Naive thymus-derived CD8-positive, alpha-beta T cell (primary cell): ENCODE measurements at regions not wholly inside any gene's neighbourhood (a gene's known extent, or its start where the extent isn't known, plus 50 kb on each side); places are given as distances from the start of the nearest gene placed in this dataset.

ENCODE experiments used
- ATAC-seq, 2 donors: fragments of 150-1000 bp; cut with Tn5 transposase in 1 of 2; sonication (Bioruptor Pico), chemical (Tn5 transposase) in 1 of 2; 1 replicate in 1 of 2; 2 replicates in 1 of 2; pipeline ENCODE4 v1.10.0; 2021; ENCODE audit warnings: mild to moderate bottlenecking in 2 of 2, moderate library complexity in 2 of 2
- POLR2A ChIA-PET: fragments of 350-600 bp; sonication (Branson Sonifier 250); formaldehyde crosslinking; loops from one replicate; lab custom pipeline; 2021; ENCODE audit warnings: antibody characterized with exemption; lab: Charles Lee
- DNase-seq, 10 donors: peaks; one replicate each; pipeline versions ENCODE4 v3.0.0 to v3.0.0-alpha.2; 2020 to 2022
- H3K27ac Mint-ChIP-seq, 10 donors: one replicate each; pipeline ENCODE4 v1.8.0; 2020 to 2022; ENCODE audit warnings: mild to moderate bottlenecking in 10 of 10, mixed read lengths in 10 of 10, moderate library complexity in 4 of 10, inconsistent platforms in 1 of 10
- H3K27me3 Mint-ChIP-seq, 5 donors: one replicate each; pipeline ENCODE4 v1.8.0; 2021 to 2022; ENCODE audit warnings: mixed read lengths in 5 of 5
- H3K36me3 Mint-ChIP-seq, 3 donors: one replicate each; pipeline ENCODE4 v1.8.0; 2020 to 2022; ENCODE audit warnings: mixed read lengths in 3 of 3, mild to moderate bottlenecking in 2 of 3, inconsistent platforms in 1 of 3
- H3K4me1 Mint-ChIP-seq, 4 donors: one replicate each; pipeline ENCODE4 v1.8.0; 2021 to 2022; ENCODE audit warnings: mixed read lengths in 4 of 4
- H3K4me3 Mint-ChIP-seq, 10 donors: one replicate each; pipeline ENCODE4 v1.8.0; 2020 to 2022; ENCODE audit warnings: mild to moderate bottlenecking in 10 of 10, mixed read lengths in 10 of 10, moderate library complexity in 6 of 10, inconsistent platforms in 1 of 10
- H3K9me3 Mint-ChIP-seq, 9 donors: one replicate each; pipeline ENCODE4 v1.8.0; 2020 to 2022; ENCODE audit warnings: mixed read lengths in 9 of 9, mild to moderate bottlenecking in 3 of 9, inconsistent platforms in 1 of 9, moderate library complexity in 1 of 9

- no peak for DNase-seq
- Mint-ChIP-seq H3K27ac (peak overlapping the region in 5 of 10 donors; percentile 21 to 77 (median 57)), H3K4me3 (no peak overlapping the region), H3K4me1 (peaks cover 18 to 48% (median 39%) of the 10 kb centered on the region in 4 donors), H3K27me3 (no peaks in the 10 kb centered on the region), H3K9me3 (peaks cover 7 to 40% (median 25%) of the 10 kb centered on the region in 9 donors), H3K36me3 (peaks cover 0 to 33% (median 20%) of the 10 kb centered on the region in 3 donors)
- POLR2A ChIA-PET: interaction anchor here (0.6 to 3.2 kb wide), 3 partner anchors 71 to 145 kb away, joined by 3 to 19 read pairs (median 4); partner anchors contain the start of gene BTG1
- ATAC-seq: no peak
These were observed 145.8 kb downstream of the BTG1 start for GRCh38 chr12:91999823-92000222.

GRCh38 chr12:91998316-91998715, 147.3 kb downstream of the BTG1 start:
- DNase-seq: no peak
- Mint-ChIP-seq H3K4me3 (no peak overlapping the region), H3K27ac (peak overlapping the region in 4 of 10 donors; percentile 52 to 54 (median 53)), H3K36me3 (peaks cover 0 to 36% (median 22%) of the 10 kb centered on the region in 3 donors), H3K27me3 (no peaks in the 10 kb centered on the region), H3K4me1 (peaks cover 13 to 43% (median 30%) of the 10 kb centered on the region in 4 donors), H3K9me3 (peaks cover 7 to 40% (median 23%) of the 10 kb centered on the region in 9 donors)
- POLR2A ChIA-PET: no interaction called here
- ATAC-seq: no peak

GRCh38 chr12:91994208-91994797, 151.3 kb downstream of the BTG1 start:
- H3K36me3 Mint-ChIP-seq: peaks cover 0 to 21% (median 15%) of the 10 kb centered on the region in 3 donors
- H3K9me3 Mint-ChIP-seq: peaks cover 0 to 20% (median 10%) of the 10 kb centered on the region in 9 donors
- H3K27ac Mint-ChIP-seq: peak overlapping the region in 2 of 10 donors; percentile 5 to 25
- POLR2A ChIA-PET: interaction anchor here (9.0 kb wide), 1 partner anchor 150 kb away, joined by 81 read pairs; the partner anchor contains the start of gene BTG1
- peaks cover 18 to 42% (median 36%) of the 10 kb centered on the region in 4 donors for H3K4me1 Mint-ChIP-seq
- peak overlapping the region in 1 of 10 donors; percentile 22 for H3K4me3 Mint-ChIP-seq
- H3K27me3 Mint-ChIP-seq: no peaks in the 10 kb centered on the region
- DNase-seq (no peak), ATAC-seq (no peak)

GRCh38 chr12:91993287-91994017, 152.2 kb downstream of the BTG1 start:
- Mint-ChIP-seq H3K4me3 (peak overlapping the region in 1 of 10 donors; percentile 6), H3K9me3 (peaks cover 0 to 18% (median 4%) of the 10 kb centered on the region in 9 donors), H3K27me3 (no peaks in the 10 kb centered on the region), H3K4me1 (peaks cover 18 to 49% (median 41%) of the 10 kb centered on the region in 4 donors), H3K27ac (peak overlapping the region in 2 of 10 donors; percentile 23 to 79), H3K36me3 (peaks cover 0 to 16% (median 10%) of the 10 kb centered on the region in 3 donors)
- POLR2A ChIA-PET: interaction anchor here (1.4 to 9.0 kb wide), 3 partner anchors 10 to 151 kb away, joined by 5 to 81 read pairs (median 6); partner anchors contain the start of gene BTG1
- DNase-seq (no peak), ATAC-seq (no peak)

GRCh38 chr12:91991399-91992187, 154.1 kb downstream of the BTG1 start:
- POLR2A ChIA-PET: interaction anchor here (0.6 to 9.0 kb wide), 6 partner anchors 9 to 413 kb away, joined by 3 to 81 read pairs (median 4); partner anchors contain the start of gene BTG1

GRCh38 chr12:91990525-91990924, 155.1 kb downstream of the BTG1 start:
- peaks cover 0 to 12% (median 9%) of the 10 kb centered on the region in 3 donors for H3K36me3 Mint-ChIP-seq
- DNase-seq: no peak
- H3K27ac Mint-ChIP-seq: peak overlapping the region; percentile 20 to 88 (median 82)
- ATAC-seq: no peak
- POLR2A ChIA-PET: interaction anchor here (9.0 kb wide), 1 partner anchor 154 kb away, joined by 81 read pairs; the partner anchor contains the start of gene BTG1
- peaks cover 0 to 1% (median 0%) of the 10 kb centered on the region in 9 donors for H3K9me3 Mint-ChIP-seq
- H3K4me1 Mint-ChIP-seq: peaks cover 26 to 72% (median 65%) of the 10 kb centered on the region in 4 donors
- H3K4me3 Mint-ChIP-seq: peak overlapping the region in 7 of 10 donors; percentile 22 to 62 (median 34)
- H3K27me3 Mint-ChIP-seq: no peaks in the 10 kb centered on the region

More at GRCh38 chr12:91991399-91992187, 154.1 kb downstream of the BTG1 start:
- Mint-ChIP-seq H3K4me1 (peaks cover 18 to 62% (median 54%) of the 10 kb centered on the region in 4 donors), H3K9me3 (peaks cover 0 to 1% (median 0%) of the 10 kb centered on the region in 9 donors), H3K27me3 (no peaks in the 10 kb centered on the region), H3K36me3 (peaks cover 0 to 12% (median 9%) of the 10 kb centered on the region in 3 donors), H3K4me3 (peak overlapping the region in 3 of 10 donors; percentile 0 to 42 (median 23)), H3K27ac (peak overlapping the region in 9 of 10 donors; percentile 34 to 86 (median 60))
- DNase-seq (peak in 3 of 10 donors; percentile 34 to 46 (median 43)), ATAC-seq (peak; percentile 70 to 75)

GRCh38 chr12:91989143-91989542, 156.5 kb downstream of the BTG1 start:
- peak overlapping the region in 1 of 10 donors; percentile 12 for H3K4me3 Mint-ChIP-seq
- peaks cover 0 to 1% (median 0%) of the 10 kb centered on the region in 9 donors for H3K9me3 Mint-ChIP-seq
- H3K27me3 Mint-ChIP-seq: no peaks in the 10 kb centered on the region
- ATAC-seq (no peak), DNase-seq (no peak)
- peaks cover 33 to 79% (median 72%) of the 10 kb centered on the region in 4 donors for H3K4me1 Mint-ChIP-seq
- POLR2A ChIA-PET: interaction anchor here (1.0 to 9.0 kb wide), 2 partner anchors 52 to 155 kb away, joined by 4 to 81 read pairs; partner anchors contain the start of gene BTG1
- H3K36me3 Mint-ChIP-seq: peaks cover 0 to 12% (median 9%) of the 10 kb centered on the region in 3 donors
- H3K27ac Mint-ChIP-seq: peak overlapping the region in 3 of 10 donors; percentile 22 to 44 (median 39)

- peak overlapping the region in 7 of 10 donors; percentile 8 to 85 (median 44) for H3K27ac Mint-ChIP-seq
- peaks cover 32 to 77% (median 70%) of the 10 kb centered on the region in 4 donors for H3K4me1 Mint-ChIP-seq
- no peaks in the 10 kb centered on the region for H3K27me3 Mint-ChIP-seq
- peaks cover 0 to 1% (median 0%) of the 10 kb centered on the region in 9 donors for H3K9me3 Mint-ChIP-seq
- POLR2A ChIA-PET: interaction anchor here (0.6 to 9.0 kb wide), 4 partner anchors 53 to 156 kb away, joined by 3 to 81 read pairs (median 4); partner anchors contain the start of gene BTG1
- DNase-seq: no peak
- H3K36me3 Mint-ChIP-seq: peaks cover 0 to 10% (median 7%) of the 10 kb centered on the region in 3 donors
- peak overlapping the region in 1 of 10 donors; percentile 29 for H3K4me3 Mint-ChIP-seq
- ATAC-seq: no peak
These were observed 157.3 kb downstream of the BTG1 start for GRCh38 chr12:91988086-91988923.

- POLR2A ChIA-PET: interaction anchor here (1.1 to 2.6 kb wide), 4 partner anchors 45 to 158 kb away, joined by 3 to 14 read pairs (median 7); no protein-coding TSS in a partner anchor
- Mint-ChIP-seq H3K9me3 (peaks cover 0 to 1% (median 0%) of the 10 kb centered on the region in 9 donors), H3K36me3 (peaks cover 0 to 9% (median 4%) of the 10 kb centered on the region in 3 donors), H3K4me3 (peak overlapping the region in 2 of 10 donors; percentile 7 to 28), H3K4me1 (peaks cover 29 to 73% (median 70%) of the 10 kb centered on the region in 4 donors), H3K27ac (peak overlapping the region; percentile 12 to 87 (median 58)), H3K27me3 (no peaks in the 10 kb centered on the region)
- DNase-seq: no peak
- no peak for ATAC-seq
These were observed 159.6 kb downstream of the BTG1 start for GRCh38 chr12:91986084-91986483.

GRCh38 chr12:91985002-91985787, 160.5 kb downstream of the BTG1 start:
- Mint-ChIP-seq H3K27me3 (no peaks in the 10 kb centered on the region), H3K9me3 (peaks cover 0 to 2% (median 0%) of the 10 kb centered on the region in 9 donors), H3K4me3 (peak overlapping the region in 8 of 10 donors; percentile 23 to 67 (median 36)), H3K4me1 (peaks cover 25 to 69% (median 67%) of the 10 kb centered on the region in 4 donors), H3K36me3 (peaks cover 0 to 13% (median 4%) of the 10 kb centered on the region in 3 donors), H3K27ac (peak overlapping the region in 9 of 10 donors; percentile 13 to 86 (median 61))
- DNase-seq (peak in 2 of 10 donors; percentile 25 to 39), ATAC-seq (peak; percentile 72 to 77)
- POLR2A ChIA-PET: interaction anchor here (0.6 to 2.6 kb wide), 6 partner anchors 13 to 193 kb away, joined by 3 to 14 read pairs (median 4); no protein-coding TSS in a partner anchor
